ENCODE measurements at regions not wholly inside any gene's neighbourhood (a gene's known extent, or its start where the extent isn't known, plus 50 kb on each side); places are given as distances from the start of the nearest gene placed in this dataset.

DNA sequence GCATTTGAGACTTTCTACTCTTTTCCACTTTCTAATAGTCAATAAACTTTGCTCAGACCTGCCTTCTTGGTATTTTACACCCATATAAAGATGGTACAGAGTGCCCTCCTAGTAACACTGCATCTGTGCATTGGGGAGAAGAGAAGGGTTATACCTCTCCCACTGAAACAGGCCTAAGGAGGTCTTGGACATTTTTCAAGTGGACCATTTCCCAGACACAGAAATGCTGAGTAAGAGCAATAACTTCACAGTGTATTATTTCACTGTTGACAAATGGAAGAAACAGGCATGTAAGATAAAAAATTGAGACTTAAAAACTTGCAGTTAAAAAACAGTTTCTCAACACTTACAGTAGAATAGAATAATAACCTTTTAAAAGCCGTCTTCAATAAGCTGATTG is 1224.0 kb upstream of the CDH18 start:
- DNase-seq (ENCODE audit: low spot score in 2 of 2) (no peak), FAIRE-seq (no peak)

DNA sequence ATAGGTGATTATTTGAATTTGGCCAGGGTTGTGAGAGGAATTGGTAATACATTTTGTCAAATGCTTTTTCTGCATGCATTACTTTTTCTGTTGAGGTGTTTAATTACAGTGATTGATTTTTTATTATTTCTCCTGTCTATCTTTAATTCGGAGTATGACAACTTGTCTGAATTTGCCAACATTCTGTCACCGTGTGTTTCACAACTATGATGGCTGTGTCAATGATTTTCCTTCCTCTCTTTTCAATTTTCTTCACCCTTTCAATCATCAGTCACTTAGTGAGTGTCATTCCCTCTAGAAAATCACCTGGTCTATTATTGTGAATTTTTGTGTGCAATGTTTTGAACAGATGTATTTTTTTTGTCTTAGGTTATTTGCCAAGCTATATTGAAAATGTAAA is 1221.4 kb upstream of the CDH18 start:
- FAIRE-seq (no peak), DNase-seq (ENCODE audit: low spot score in 2 of 2) (no peak)

DNA sequence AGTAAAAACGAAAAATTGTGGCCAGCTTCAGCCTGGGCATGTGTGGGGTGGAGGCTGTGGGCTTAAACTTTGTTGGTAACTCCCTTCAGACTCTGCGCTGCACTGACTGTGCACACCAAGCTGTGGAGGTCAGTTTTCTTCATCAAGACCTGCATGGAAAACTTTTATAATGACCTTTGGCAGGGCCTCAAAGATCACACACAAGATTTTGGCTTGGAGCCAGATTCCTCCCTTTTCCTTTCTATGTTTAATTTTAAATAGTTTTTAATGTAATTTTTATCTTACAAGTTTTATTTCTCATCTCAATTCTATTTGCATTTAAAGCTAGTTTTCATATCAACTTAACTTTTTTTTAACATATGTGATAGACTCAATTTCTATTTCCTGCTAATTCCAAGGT is 1211.1 kb upstream of the CDH18 start:
- FAIRE-seq, result no peak
- DNase-seq (ENCODE audit: low spot score in 2 of 2), result no peak

DNA sequence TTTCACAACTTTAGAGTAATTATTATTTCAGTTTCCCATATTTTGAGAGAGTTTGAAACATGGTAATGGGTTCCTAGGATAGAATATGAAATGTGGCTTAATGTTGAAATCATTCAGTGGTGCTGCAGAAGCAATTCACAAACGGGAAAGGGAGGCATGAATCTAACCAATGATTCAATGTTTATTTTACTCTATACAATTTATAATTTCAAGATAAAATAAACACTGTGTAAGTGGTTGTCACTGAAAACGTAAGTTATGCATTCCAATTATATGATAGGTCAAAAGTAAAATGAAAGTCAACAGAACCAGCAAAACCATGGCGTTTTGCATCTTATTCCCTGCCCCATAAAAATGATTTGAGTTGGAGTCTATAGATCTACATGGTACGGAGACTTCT is 1207.1 kb upstream of the CDH18 start:
- FAIRE-seq (no peak), DNase-seq (ENCODE audit: low spot score in 2 of 2) (no peak)

DNA sequence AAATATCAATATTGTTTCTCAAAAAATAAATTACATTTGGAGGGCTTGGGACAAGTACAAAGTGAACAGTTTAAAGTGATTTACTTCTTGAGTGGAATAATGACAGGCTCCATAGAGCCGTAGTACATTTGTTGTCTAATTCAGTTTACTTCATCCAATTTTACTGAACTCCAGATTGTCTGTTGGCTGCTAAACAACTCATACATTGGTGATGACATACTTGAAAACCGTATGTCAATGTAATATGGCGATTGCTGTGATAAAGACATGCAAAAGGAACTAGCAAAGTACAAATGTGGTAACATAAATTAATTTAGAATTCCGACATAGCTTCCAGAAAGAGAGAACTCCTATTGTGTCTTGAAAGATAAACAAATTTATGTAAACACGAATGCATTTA is 1197.5 kb upstream of the CDH18 start:
- FAIRE-seq (no peak), DNase-seq (ENCODE audit: low spot score in 2 of 2) (no peak)

DNA sequence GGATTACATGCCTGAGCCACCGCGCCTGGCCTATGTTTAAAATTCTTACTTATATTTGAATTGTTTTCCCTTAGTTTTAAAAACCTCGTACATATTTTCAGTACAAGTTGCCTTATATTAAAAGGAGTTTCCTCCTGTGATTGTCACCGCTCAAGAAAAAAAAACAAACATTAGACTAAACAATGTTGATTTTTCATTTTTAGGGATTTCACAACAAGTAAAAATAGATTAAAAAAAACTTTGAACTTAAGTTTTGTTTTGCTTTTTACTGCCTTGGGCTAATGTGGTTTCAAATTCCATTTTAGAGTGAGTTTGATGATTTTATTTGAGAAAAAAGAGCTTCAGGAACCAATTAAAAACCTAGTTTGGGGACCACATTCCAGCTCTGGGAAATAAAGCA is 1196.6 kb upstream of the CDH18 start:
- no peak for FAIRE-seq
- no peak for DNase-seq (ENCODE audit: low spot score in 2 of 2)

DNA sequence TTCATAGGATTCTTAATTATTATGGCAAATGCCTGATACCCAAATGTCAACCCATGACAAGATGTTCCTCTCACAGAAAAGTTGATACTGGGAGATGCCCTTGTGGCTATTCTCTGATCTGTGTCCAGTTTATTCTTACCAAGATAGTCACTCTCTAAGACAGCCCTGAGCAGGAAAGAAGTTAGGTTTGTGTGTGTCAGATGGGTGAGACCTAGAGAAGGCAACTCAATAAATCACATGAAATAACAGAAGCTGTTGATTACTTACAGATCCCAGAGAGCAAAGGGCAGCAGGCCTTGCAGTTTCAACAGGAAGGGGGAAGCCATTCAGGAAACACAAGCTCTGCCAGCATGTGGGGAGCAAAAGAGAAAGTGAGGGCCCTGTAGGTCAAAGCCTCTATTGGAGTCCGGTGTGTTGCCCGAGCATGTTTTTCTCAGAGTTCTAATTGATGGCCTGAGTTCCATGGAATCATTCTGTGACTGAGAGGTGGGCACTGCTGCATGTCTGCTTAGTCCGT is 1193.7 kb upstream of the CDH18 start:
- DNase-seq (ENCODE audit: low spot score in 2 of 2) (no peak), FAIRE-seq (no peak)

DNA sequence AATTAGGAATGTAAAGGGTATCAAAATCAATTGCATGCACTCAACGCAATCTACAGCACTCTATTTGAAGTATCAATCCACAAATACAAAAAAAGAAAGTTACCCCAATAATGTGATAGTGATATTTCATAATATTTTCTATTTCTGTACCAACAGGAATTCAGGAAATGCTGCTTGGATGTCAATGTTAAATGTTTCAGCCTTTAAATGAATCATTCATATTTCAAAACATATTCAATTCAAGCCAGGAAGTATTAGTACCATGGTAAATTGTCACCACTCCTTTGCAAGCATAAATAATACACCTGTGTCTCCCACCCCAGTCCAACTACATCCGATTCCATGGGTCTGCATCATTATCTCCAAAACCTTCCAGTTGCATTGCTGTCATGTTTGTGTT is 1185.5 kb upstream of the CDH18 start:
- FAIRE-seq, result no peak

DNA sequence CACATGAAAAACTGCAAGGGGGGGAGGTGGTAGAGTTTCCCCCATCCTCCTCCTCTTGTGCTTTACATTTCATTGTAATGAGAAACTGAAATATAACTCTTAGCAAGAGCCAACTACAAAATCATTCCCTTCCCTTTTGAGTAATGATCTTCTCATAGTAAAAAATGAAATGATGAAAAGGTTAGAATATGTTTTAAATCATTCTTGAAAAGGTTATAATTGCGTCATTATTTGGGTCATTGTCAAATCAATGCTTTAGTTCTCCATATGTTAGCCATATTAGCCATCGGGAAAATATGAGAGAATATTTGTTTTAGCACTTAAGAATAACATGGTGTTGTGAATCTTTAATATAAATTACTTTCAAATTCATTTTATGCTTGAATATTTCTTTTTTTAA is 1185.0 kb upstream of the CDH18 start:
- no peak for FAIRE-seq

More for the DNA sequence above, 1185.5 kb upstream of the CDH18 start:
- no peak for DNase-seq (ENCODE audit: low spot score in 2 of 2)

DNA sequence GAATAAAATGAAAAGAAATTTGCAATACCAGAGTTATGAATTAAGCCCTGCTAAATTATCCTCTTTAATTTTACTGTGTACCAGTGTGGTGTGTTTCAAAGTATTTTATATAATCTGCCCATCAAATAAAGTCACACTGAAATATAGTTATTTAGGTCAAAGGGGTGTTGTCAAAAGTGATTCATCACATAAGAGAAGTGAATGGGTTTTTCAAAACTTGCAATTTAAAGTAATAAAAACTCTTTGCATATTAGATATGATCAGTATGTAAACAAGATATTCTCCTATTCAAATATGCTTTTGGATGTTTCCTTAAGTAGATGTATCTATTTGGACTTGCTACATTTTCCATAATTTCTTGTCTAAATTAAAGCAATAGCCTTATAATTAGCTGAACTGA is 1183.0 kb upstream of the CDH18 start:
- no peak for DNase-seq (ENCODE audit: low spot score in 2 of 2)
- no peak for FAIRE-seq

More for the DNA sequence above, 1185.0 kb upstream of the CDH18 start:
- no peak for DNase-seq (ENCODE audit: low spot score in 2 of 2)

DNA sequence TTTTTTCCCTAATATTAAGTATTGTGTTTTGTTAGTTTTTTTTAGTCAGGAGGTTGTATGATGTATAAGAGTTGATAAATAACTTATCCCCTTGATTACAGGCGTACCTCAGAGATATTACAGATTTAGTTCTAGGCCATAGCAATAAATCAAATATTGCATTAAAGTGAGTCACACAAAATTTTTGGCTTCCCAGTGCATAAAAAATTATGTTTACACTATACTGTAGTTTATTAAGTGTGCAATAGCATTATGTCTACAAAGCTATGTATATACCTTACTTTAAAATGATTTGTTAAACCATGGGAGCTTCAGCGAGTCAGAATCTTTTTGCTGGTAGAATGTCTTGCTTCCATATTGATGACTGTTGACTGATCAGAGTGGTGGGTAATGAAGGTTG is 1180.6 kb upstream of the CDH18 start:
- no peak for FAIRE-seq
- DNase-seq (ENCODE audit: low spot score in 2 of 2), result no peak

DNA sequence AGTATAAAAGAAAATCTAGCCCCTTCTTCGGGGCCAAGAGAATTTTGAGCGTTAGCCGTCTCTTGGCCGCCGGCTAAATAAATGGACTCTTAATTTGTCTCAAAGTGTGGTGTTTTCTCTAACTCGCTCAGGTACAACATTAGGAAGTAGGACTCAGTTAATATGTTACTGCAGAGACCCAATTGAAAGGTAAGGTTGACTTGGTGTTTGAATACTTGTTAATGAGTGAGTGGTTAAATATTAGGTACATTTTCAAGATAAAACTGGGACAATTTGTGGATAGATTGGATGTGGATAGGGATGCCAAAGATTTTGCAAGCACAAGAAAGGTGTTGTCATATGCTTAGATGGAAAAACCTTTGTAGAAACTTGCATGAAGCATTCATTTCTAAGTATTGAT is 1177.3 kb upstream of the CDH18 start:
- no peak for DNase-seq (ENCODE audit: low spot score in 2 of 2)
- no peak for FAIRE-seq

DNA sequence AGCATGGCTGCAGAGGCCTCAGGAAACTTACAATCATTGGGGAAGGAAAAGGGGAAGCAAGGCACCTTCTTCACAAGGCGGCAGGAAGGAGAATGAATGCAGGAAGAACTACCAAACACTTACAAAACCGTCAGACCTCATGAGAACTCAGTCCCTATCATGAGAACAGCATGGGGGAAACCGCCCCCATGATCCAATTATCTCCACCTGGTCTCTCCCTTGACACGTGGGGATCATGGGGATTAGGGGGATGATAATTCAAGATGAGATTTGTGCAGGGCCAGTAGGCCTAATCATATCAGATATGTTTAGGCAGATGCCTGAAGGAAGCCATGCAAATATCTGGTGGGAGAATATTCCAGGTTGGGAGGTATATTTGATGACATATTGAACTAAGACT is 1176.4 kb upstream of the CDH18 start:
- FAIRE-seq, result no peak
- DNase-seq (ENCODE audit: low spot score in 2 of 2), result no peak

DNA sequence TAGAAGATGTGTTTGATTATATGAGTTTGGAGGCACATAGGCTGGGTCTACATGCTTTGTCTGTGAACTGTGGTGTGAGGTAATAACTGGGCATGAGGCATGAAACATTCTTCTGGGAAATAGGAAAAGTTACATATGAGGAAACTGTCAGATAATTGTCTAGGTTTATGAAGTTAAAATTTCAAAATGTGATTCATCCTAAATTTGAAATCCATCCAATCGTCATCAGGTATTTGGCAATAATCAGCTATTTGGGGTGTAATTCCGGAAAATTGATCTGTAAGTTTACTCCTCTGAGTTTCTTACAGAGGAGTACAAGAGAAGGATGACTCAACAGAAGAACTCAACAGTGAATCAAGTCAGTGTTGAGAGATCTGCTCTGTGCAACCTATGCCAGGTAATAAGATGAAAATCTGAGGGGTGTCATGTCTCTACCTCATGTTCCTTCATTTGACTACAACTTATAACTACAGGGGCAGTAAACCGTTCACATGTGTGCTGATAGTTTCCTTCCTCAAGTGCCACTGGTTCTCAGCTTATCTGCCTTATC is 1171.6 kb upstream of the CDH18 start:
- FAIRE-seq (no peak), DNase-seq (ENCODE audit: low spot score in 2 of 2) (no peak)

DNA sequence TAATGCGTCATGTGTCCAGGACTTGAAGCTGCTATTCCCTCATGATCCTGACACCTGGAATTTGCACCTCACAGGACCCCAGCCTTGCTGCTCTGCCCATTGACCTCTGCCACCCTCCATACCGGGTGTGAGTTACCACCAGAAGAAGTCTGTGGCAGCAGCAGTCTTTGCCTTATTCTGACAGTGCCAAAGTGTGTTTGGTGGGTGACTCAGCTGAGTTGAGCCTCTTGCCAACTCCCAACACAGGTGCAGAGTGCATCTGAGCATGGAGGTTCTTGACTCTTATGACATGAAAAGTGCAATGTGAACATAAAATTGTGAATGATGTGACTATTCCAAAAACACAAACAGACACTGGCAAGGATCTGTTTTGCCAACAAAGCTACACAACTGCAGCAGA is 1166.5 kb upstream of the CDH18 start:
- FAIRE-seq (no peak), DNase-seq (ENCODE audit: low spot score in 2 of 2) (no peak)

DNA sequence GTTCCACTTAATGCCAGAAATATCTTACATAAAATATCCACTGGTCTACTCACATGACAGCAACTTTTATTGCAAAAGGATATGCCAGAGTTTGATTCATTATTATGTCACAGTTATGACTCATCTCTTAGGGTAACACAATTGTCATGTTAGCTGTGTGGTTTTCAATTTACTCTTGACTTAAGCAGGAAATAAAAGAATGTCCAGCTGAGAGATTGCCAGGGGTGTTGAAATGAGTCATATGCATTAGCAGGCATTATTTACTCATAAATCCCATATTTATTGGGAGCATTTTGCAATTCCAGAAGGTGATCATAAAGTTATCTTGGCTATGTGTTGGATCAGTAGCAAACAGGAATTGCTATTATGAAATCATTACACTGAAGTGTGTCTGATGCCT is 1164.6 kb upstream of the CDH18 start:
- DNase-seq (ENCODE audit: low spot score in 2 of 2) (no peak), FAIRE-seq (no peak)

DNA sequence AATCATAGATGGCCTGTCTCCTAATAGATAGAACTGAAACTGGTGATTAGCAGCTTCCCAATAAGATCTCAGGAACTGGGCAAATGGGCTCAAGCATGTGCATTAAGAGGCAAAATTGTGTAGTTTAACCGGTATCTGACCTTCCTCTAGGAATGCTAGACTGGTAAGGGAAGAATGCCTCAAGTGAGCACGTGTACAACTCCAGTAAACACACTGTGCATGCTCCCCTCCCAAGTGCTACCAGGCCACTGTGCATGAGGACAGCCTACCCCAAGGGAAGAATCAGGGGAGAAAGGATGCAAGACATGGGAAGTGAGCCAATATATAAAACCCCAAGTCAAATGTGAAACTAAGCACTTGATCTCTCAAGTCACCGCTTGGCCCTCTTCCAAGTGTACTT is 1157.4 kb upstream of the CDH18 start:
- no peak for DNase-seq (ENCODE audit: low spot score in 2 of 2)
- FAIRE-seq, result no peak

DNA sequence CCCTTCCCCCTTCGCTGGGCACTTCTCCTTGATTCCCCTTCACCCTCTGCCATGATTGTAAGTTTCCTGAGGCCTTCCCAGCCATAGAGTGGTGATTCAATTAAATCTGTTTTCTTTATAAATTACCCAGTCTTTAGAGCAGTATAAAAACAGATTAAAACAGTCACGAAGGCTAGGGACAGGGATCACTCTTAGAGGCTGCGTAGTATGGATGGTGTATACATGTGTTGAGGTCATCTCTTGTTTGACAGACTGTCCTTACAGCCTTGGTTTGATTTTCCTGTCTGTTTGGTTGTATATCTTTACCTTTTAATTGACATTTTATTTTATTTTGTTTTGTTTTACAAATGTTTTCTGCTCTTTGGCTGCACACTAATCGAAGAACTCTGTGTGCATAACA is 1155.7 kb upstream of the CDH18 start:
- no peak for DNase-seq (ENCODE audit: low spot score in 2 of 2)
- no peak for FAIRE-seq

DNA sequence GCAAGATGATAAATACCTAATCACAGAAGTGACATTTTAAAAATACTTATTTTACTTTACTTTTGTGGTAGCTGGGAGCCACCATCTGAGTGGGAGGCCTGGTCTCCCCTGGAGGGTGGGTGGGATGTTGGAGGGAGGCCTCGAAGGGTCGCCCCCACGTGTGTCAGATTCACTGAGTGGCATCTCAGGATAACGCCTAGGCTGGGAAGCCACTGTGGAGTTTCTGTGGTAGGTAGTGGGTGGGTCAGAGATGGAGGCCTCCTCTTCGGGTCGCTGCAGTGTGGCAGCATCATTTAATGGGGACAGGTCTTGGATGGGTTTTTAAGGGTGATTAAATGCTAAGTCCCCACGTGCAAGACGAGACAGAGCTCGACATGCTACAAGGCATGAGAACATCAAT is 1154.8 kb upstream of the CDH18 start:
- no peak for DNase-seq (ENCODE audit: low spot score in 2 of 2)

DNA sequence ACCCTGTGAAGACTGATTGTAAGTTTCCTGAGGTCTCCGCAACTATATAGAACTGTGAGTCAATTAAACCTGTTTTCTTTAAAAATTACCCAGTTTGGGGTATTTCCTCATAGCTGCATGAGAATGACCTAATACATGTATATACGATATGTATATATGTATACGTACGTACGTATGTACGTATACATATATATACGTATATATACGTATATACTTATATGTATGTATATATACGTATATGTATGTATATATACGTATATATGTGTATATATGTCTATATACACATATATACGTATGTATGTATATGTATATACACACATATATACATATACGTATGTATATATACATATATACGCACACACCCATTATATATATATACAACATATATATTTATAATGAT is 1153.0 kb upstream of the CDH18 start:
- no peak for DNase-seq (ENCODE audit: low spot score in 2 of 2)
- FAIRE-seq, result no peak

More for the DNA sequence above, 1154.8 kb upstream of the CDH18 start:
- FAIRE-seq, result no peak

DNA sequence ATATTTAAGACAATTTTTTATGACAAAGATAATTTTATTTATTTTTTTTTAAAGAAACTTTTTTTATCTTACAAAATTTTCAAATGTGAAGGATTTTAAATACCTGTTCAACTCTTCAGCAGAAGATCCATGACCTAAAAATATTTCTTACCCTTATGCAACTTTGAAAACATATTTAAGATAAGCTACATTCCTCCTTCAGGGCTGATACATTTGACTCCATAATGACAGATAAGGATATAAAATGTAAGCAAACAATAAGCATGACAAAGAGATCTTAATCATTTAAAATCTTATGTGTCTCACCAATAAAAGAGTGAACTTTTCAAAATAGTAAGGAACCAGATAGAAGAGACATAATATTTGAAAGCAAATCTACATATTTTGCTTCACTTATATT is 1138.2 kb upstream of the CDH18 start:
- FAIRE-seq (no peak), DNase-seq (ENCODE audit: low spot score in 2 of 2) (no peak)

DNA sequence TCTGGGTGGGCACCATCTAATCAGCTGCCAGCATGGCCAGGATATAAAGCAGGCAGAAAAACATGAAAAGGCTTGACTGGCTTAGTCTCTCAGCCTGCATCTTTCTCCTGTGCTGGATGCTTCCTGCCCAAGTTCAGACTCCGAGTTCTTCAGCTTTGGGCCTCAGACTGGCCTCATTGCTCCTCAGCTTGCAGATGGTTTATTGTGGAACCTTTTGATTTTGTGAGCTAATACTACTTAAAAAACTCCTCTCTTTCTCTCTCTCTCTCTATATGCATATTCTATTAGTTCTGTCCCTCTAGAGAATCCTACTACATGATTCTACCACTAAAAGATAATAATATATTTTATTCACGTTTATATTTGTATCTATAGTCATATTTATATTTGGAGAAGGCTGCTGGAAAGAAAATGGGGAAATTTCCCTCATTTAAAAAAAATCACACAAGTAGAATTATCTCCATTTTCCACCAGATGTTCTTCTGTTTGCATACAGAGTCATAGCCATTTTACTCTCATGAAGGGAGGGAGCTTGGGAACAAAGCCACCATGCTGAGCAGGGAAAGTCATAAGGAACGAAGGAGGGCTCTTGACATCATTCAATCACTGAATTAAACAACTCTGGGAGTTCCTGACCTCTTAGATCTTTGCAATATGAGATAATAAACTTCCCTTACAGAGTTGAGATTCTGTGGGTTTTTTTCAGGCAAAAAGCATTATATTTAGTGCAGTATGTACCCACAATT is 1137.4 kb upstream of the CDH18 start:
- no peak for DNase-seq (ENCODE audit: low spot score in 2 of 2)
- FAIRE-seq, result no peak
